ENCODE measurements at regions not wholly inside any gene's neighbourhood (a gene's known extent, or its start where the extent isn't known, plus 50 kb on each side); places are given as distances from the start of the nearest gene placed in this dataset.

- TF ChIP-seq TCF7L2 (IDR thresholded peaks at IDR 0.05; ENCODE audit: low read depth, low read length) (no peak), SIN3A (IDR thresholded peaks at IDR 0.05; ENCODE audit: borderline replicate concordance, insufficient read depth, low read depth, low read length) (no peak), POLR2AphosphoS5 (IDR thresholded peaks at IDR 0.05; ENCODE audit: low read depth, low read length) (no peak), REST (IDR thresholded peaks at IDR 0.05; ENCODE audit: insufficient read depth in 1 of 2, low read depth in 2 of 2, low read length in 1 of 2) (no peak)
- TF ChIP-seq, protein P1, sequence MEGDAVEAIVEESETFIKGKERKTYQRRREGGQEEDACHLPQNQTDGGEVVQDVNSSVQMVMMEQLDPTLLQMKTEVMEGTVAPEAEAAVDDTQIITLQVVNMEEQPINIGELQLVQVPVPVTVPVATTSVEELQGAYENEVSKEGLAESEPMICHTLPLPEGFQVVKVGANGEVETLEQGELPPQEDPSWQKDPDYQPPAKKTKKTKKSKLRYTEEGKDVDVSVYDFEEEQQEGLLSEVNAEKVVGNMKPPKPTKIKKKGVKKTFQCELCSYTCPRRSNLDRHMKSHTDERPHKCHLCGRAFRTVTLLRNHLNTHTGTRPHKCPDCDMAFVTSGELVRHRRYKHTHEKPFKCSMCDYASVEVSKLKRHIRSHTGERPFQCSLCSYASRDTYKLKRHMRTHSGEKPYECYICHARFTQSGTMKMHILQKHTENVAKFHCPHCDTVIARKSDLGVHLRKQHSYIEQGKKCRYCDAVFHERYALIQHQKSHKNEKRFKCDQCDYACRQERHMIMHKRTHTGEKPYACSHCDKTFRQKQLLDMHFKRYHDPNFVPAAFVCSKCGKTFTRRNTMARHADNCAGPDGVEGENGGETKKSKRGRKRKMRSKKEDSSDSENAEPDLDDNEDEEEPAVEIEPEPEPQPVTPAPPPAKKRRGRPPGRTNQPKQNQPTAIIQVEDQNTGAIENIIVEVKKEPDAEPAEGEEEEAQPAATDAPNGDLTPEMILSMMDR (IDR thresholded peaks at IDR 0.05) = no peak
- DNase-seq (ENCODE audit: low read depth, low spot score) (no peak), ATAC-seq (no peak)
- Histone ChIP-seq H3K27me3 (ENCODE audit: control insufficient read depth, insufficient read depth, low read length) (no peaks in the 10 kb centered on the region), H3K9me3 (ENCODE audit: control insufficient read depth, insufficient read depth, low read depth, low read length) (no peaks in the 10 kb centered on the region), H3K36me3 (ENCODE audit: control insufficient read depth, insufficient read depth, low read length) (no peaks in the 10 kb centered on the region), H3K4me3 (ENCODE audit: low read depth in 2 of 2, low read length in 2 of 2) (no peak overlapping the region), H3K4me1 (ENCODE audit: control insufficient read depth, insufficient read depth, low read length) (no peaks in the 10 kb centered on the region), H3K27ac (ENCODE audit: low read length) (no peak overlapping the region)
- BruUV-seq (replicated peaks) = no TSS peak
- ChIA-PET POLR2A (no interaction called here), CTCF (no interaction called here)
- intact Hi-C loops (cut with micrococcal nuclease; ENCODE audit: unreplicated experiment) (no loop called here), in situ Hi-C loops (cut with HindIII; ENCODE audit: low pct_unique_long_range_greater_than_20kb, low sequenced_read_pairs) (no loop called here)
Measured at GRCh38 chr12:77343291-77343690, 277.9 kb upstream of the E2F7 start.

GRCh38 chr12:77342253-77342652, 276.9 kb upstream of the E2F7 start:
- in situ Hi-C loops (cut with HindIII; ENCODE audit: low pct_unique_long_range_greater_than_20kb, low sequenced_read_pairs) (no loop called here), intact Hi-C loops (cut with micrococcal nuclease; ENCODE audit: unreplicated experiment) (no loop called here)
- no peak for TF ChIP-seq REST (IDR thresholded peaks at IDR 0.05; ENCODE audit: insufficient read depth in 1 of 2, low read depth in 2 of 2, low read length in 1 of 2)
- TF ChIP-seq POLR2AphosphoS5 (IDR thresholded peaks at IDR 0.05; ENCODE audit: low read depth, low read length) = no peak
- TF ChIP-seq TCF7L2 (IDR thresholded peaks at IDR 0.05; ENCODE audit: low read depth, low read length) = no peak
- TF ChIP-seq, protein P1 (IDR thresholded peaks at IDR 0.05) = no peak
- TF ChIP-seq SIN3A (IDR thresholded peaks at IDR 0.05; ENCODE audit: borderline replicate concordance, insufficient read depth, low read depth, low read length) = no peak
- H3K4me3 ChIP-seq (ENCODE audit: low read depth in 2 of 2, low read length in 2 of 2) = no peak overlapping the region
- CTCF ChIA-PET = no interaction called here
- H3K4me1 ChIP-seq (ENCODE audit: control insufficient read depth, insufficient read depth, low read length) = no peaks in the 10 kb centered on the region
- no peak overlapping the region for H3K27ac ChIP-seq (ENCODE audit: low read length)
- no peaks in the 10 kb centered on the region for H3K27me3 ChIP-seq (ENCODE audit: control insufficient read depth, insufficient read depth, low read length)
- H3K36me3 ChIP-seq (ENCODE audit: control insufficient read depth, insufficient read depth, low read length) = no peaks in the 10 kb centered on the region
- POLR2A ChIA-PET = no interaction called here
- DNase-seq (ENCODE audit: low read depth, low spot score) (no peak), ATAC-seq (no peak)
- no TSS peak for BruUV-seq (replicated peaks)
- H3K9me3 ChIP-seq (ENCODE audit: control insufficient read depth, insufficient read depth, low read depth, low read length) = no peaks in the 10 kb centered on the region

Data from Panc1 (cell line).